ENCODE measurements at regions not wholly inside any gene's neighbourhood (a gene's known extent, or its start where the extent isn't known, plus 50 kb on each side); places are given as distances from the start of the nearest gene placed in this dataset.

GRCh38 chr2:187105218-187105617 is 256.2 kb upstream of the ZSWIM2 start:
- Histone ChIP-seq H3K18ac (ENCODE audit: low read depth in 1 of 2, low read length in 2 of 2) (no peak overlapping the region), H3K36me3 (ENCODE audit: control insufficient read depth in 1 of 2, insufficient read depth in 2 of 2, low read depth in 1 of 2, low read length in 2 of 2) (no peaks in the 10 kb centered on the region), H3K79me1 (replicated peaks; ENCODE audit: low read length, poor library complexity, severe bottlenecking) (no peaks in the 10 kb centered on the region), H3K14ac (ENCODE audit: low read length in 2 of 2) (no peak overlapping the region), H3K27ac (ENCODE audit: low read length, poor library complexity, severe bottlenecking) (no peak overlapping the region), H3K23ac (ENCODE audit: low read length in 2 of 2) (no peak overlapping the region), H4K91ac (ENCODE audit: low read length) (no peak overlapping the region), H4K8ac (ENCODE audit: low read length) (no peak overlapping the region), H3K27me3 (ENCODE audit: control insufficient read depth in 1 of 2, insufficient read depth in 1 of 2, low read length in 2 of 2) (no peaks in the 10 kb centered on the region), H3K9me3 (ENCODE audit: control insufficient read depth, low read length) (no peaks in the 10 kb centered on the region), H2AFZ (ENCODE audit: low read depth, low read length) (no peak overlapping the region), H3K9ac (ENCODE audit: low read length) (no peak overlapping the region), H2BK15ac (ENCODE audit: low read depth, poor library complexity, severe bottlenecking) (no peak overlapping the region), H2BK12ac (ENCODE audit: low read length in 2 of 2) (no peak overlapping the region), H2BK5ac (ENCODE audit: low read depth, low read length, poor library complexity, severe bottlenecking) (no peak overlapping the region), H3K4me1 (ENCODE audit: control insufficient read depth, insufficient read depth, low read depth, low read length) (no peaks in the 10 kb centered on the region), H3K4me2 (ENCODE audit: low read length, poor library complexity, severe bottlenecking) (no peak overlapping the region), H2BK120ac (ENCODE audit: low read depth, low read length) (no peak overlapping the region), H3K4ac (ENCODE audit: low read depth in 1 of 2, low read length in 2 of 2) (no peak overlapping the region), H2AK5ac (ENCODE audit: low read length, severe bottlenecking) (no peak overlapping the region), H3K4me3 (ENCODE audit: insufficient read depth in 1 of 2, low read depth in 1 of 2, low read length in 2 of 2) (no peak overlapping the region)
- 99% methylated on average over 2 of the region's 3 CpGs for WGBS
- no peak for DNase-seq

- H3K14ac ChIP-seq (ENCODE audit: low read length in 2 of 2): no peak overlapping the region
- no peaks in the 10 kb centered on the region for H3K4me1 ChIP-seq (ENCODE audit: control insufficient read depth, insufficient read depth, low read depth, low read length)
- H2BK12ac ChIP-seq (ENCODE audit: low read length in 2 of 2): no peak overlapping the region
- DNase-seq: no peak
- no peaks in the 10 kb centered on the region for H3K79me1 ChIP-seq (replicated peaks; ENCODE audit: low read length, poor library complexity, severe bottlenecking)
- no peak overlapping the region for H4K91ac ChIP-seq (ENCODE audit: low read length)
- no peaks in the 10 kb centered on the region for H3K27me3 ChIP-seq (ENCODE audit: control insufficient read depth in 1 of 2, insufficient read depth in 1 of 2, low read length in 2 of 2)
- H3K23ac ChIP-seq (ENCODE audit: low read length in 2 of 2): no peak overlapping the region
- H2BK5ac ChIP-seq (ENCODE audit: low read depth, low read length, poor library complexity, severe bottlenecking): no peak overlapping the region
- H3K9me3 ChIP-seq (ENCODE audit: control insufficient read depth, low read length): no peaks in the 10 kb centered on the region
- H3K4me2 ChIP-seq (ENCODE audit: low read length, poor library complexity, severe bottlenecking): no peak overlapping the region
- no peak overlapping the region for H3K4ac ChIP-seq (ENCODE audit: low read depth in 1 of 2, low read length in 2 of 2)
- no peak overlapping the region for H3K4me3 ChIP-seq (ENCODE audit: insufficient read depth in 1 of 2, low read depth in 1 of 2, low read length in 2 of 2)
- H3K36me3 ChIP-seq (ENCODE audit: control insufficient read depth in 1 of 2, insufficient read depth in 2 of 2, low read depth in 1 of 2, low read length in 2 of 2): no peaks in the 10 kb centered on the region
- no peak overlapping the region for H2AFZ ChIP-seq (ENCODE audit: low read depth, low read length)
- H3K18ac ChIP-seq (ENCODE audit: low read depth in 1 of 2, low read length in 2 of 2): no peak overlapping the region
- no peak overlapping the region for H2BK120ac ChIP-seq (ENCODE audit: low read depth, low read length)
- H2BK15ac ChIP-seq (ENCODE audit: low read depth, poor library complexity, severe bottlenecking): no peak overlapping the region
- H3K27ac ChIP-seq (ENCODE audit: low read length, poor library complexity, severe bottlenecking): no peak overlapping the region
- H4K8ac ChIP-seq (ENCODE audit: low read length): no peak overlapping the region
- H2AK5ac ChIP-seq (ENCODE audit: low read length, severe bottlenecking): no peak overlapping the region
- H3K9ac ChIP-seq (ENCODE audit: low read length): no peak overlapping the region
These were observed 253.4 kb upstream of the ZSWIM2 start for GRCh38 chr2:187102381-187102780.

GRCh38 chr2:187098154-187098553 is 249.2 kb upstream of the ZSWIM2 start:
- no peak overlapping the region for H3K9ac ChIP-seq (ENCODE audit: low read length)
- H3K23ac ChIP-seq (ENCODE audit: low read length in 2 of 2): no peak overlapping the region
- H3K14ac ChIP-seq (ENCODE audit: low read length in 2 of 2): no peak overlapping the region
- no peak overlapping the region for H3K27ac ChIP-seq (ENCODE audit: low read length, poor library complexity, severe bottlenecking)
- H3K9me3 ChIP-seq (ENCODE audit: control insufficient read depth, low read length): no peaks in the 10 kb centered on the region
- 56% methylated on average over 1 of the region's 1 CpG for WGBS
- H3K4me3 ChIP-seq (ENCODE audit: insufficient read depth in 1 of 2, low read depth in 1 of 2, low read length in 2 of 2): no peak overlapping the region
- H3K27me3 ChIP-seq (ENCODE audit: control insufficient read depth in 1 of 2, insufficient read depth in 1 of 2, low read length in 2 of 2): no peaks in the 10 kb centered on the region
- H2BK12ac ChIP-seq (ENCODE audit: low read length in 2 of 2): no peak overlapping the region
- H3K4me1 ChIP-seq (ENCODE audit: control insufficient read depth, insufficient read depth, low read depth, low read length): no peaks in the 10 kb centered on the region
- no peak overlapping the region for H3K4ac ChIP-seq (ENCODE audit: low read depth in 1 of 2, low read length in 2 of 2)
- no peak for DNase-seq
- H3K79me1 ChIP-seq (replicated peaks; ENCODE audit: low read length, poor library complexity, severe bottlenecking): no peaks in the 10 kb centered on the region
- H3K36me3 ChIP-seq (ENCODE audit: control insufficient read depth in 1 of 2, insufficient read depth in 2 of 2, low read depth in 1 of 2, low read length in 2 of 2): no peaks in the 10 kb centered on the region
- no peak overlapping the region for H2AFZ ChIP-seq (ENCODE audit: low read depth, low read length)
- H2BK120ac ChIP-seq (ENCODE audit: low read depth, low read length): no peak overlapping the region
- no peak overlapping the region for H2AK5ac ChIP-seq (ENCODE audit: low read length, severe bottlenecking)
- H4K8ac ChIP-seq (ENCODE audit: low read length): no peak overlapping the region
- H3K4me2 ChIP-seq (ENCODE audit: low read length, poor library complexity, severe bottlenecking): no peak overlapping the region
- H2BK5ac ChIP-seq (ENCODE audit: low read depth, low read length, poor library complexity, severe bottlenecking): no peak overlapping the region
- no peak overlapping the region for H2BK15ac ChIP-seq (ENCODE audit: low read depth, poor library complexity, severe bottlenecking)
- no peak overlapping the region for H4K91ac ChIP-seq (ENCODE audit: low read length)
- no peak overlapping the region for H3K18ac ChIP-seq (ENCODE audit: low read depth in 1 of 2, low read length in 2 of 2)

GRCh38 chr2:187093771-187094412 is 244.9 kb upstream of the ZSWIM2 start:
- no peaks in the 10 kb centered on the region for H3K27me3 ChIP-seq (ENCODE audit: control insufficient read depth in 1 of 2, insufficient read depth in 1 of 2, low read length in 2 of 2)
- H3K23ac ChIP-seq (ENCODE audit: low read length in 2 of 2): no peak overlapping the region
- H3K4ac ChIP-seq (ENCODE audit: low read depth in 1 of 2, low read length in 2 of 2): no peak overlapping the region
- no peaks in the 10 kb centered on the region for H3K9me3 ChIP-seq (ENCODE audit: control insufficient read depth, low read length)
- H4K8ac ChIP-seq (ENCODE audit: low read length): no peak overlapping the region
- no peak overlapping the region for H2BK120ac ChIP-seq (ENCODE audit: low read depth, low read length)
- no peak overlapping the region for H2BK5ac ChIP-seq (ENCODE audit: low read depth, low read length, poor library complexity, severe bottlenecking)
- H4K91ac ChIP-seq (ENCODE audit: low read length): no peak overlapping the region
- WGBS: no CpG with 5 or more reads among the region's 1 CpG
- H3K4me3 ChIP-seq (ENCODE audit: insufficient read depth in 1 of 2, low read depth in 1 of 2, low read length in 2 of 2): no peak overlapping the region
- H3K4me1 ChIP-seq (ENCODE audit: control insufficient read depth, insufficient read depth, low read depth, low read length): no peaks in the 10 kb centered on the region
- no peak overlapping the region for H2AFZ ChIP-seq (ENCODE audit: low read depth, low read length)
- H3K14ac ChIP-seq (ENCODE audit: low read length in 2 of 2): no peak overlapping the region
- no peak overlapping the region for H3K4me2 ChIP-seq (ENCODE audit: low read length, poor library complexity, severe bottlenecking)
- no peak overlapping the region for H3K18ac ChIP-seq (ENCODE audit: low read depth in 1 of 2, low read length in 2 of 2)
- peak; percentile 77 for DNase-seq
- no peaks in the 10 kb centered on the region for H3K79me1 ChIP-seq (replicated peaks; ENCODE audit: low read length, poor library complexity, severe bottlenecking)
- no peak overlapping the region for H2AK5ac ChIP-seq (ENCODE audit: low read length, severe bottlenecking)
- no peak overlapping the region for H2BK12ac ChIP-seq (ENCODE audit: low read length in 2 of 2)
- H2BK15ac ChIP-seq (ENCODE audit: low read depth, poor library complexity, severe bottlenecking): no peak overlapping the region
- H3K9ac ChIP-seq (ENCODE audit: low read length): no peak overlapping the region
- H3K27ac ChIP-seq (ENCODE audit: low read length, poor library complexity, severe bottlenecking): no peak overlapping the region
- H3K36me3 ChIP-seq (ENCODE audit: control insufficient read depth in 1 of 2, insufficient read depth in 2 of 2, low read depth in 1 of 2, low read length in 2 of 2): no peaks in the 10 kb centered on the region
